ENCODE measurements at regions not wholly inside any gene's neighbourhood (a gene's known extent, or its start where the extent isn't known, plus 50 kb on each side); places are given as distances from the start of the nearest gene placed in this dataset.
A peak's percentile ranks its signal among the peaks of the same experiment; 100 is the strongest.

- H3K9me3 ChIP-seq (ENCODE audit: control insufficient read depth in 2 of 3, insufficient read depth in 1 of 3, low read length in 3 of 3) = no peaks in the 10 kb centered on the region
- H3K27ac ChIP-seq (ENCODE audit: low read depth in 2 of 2, low read length in 2 of 2) = no peak overlapping the region
- H3K4me1 ChIP-seq (ENCODE audit: control insufficient read depth in 2 of 3, insufficient read depth in 2 of 3, low read depth in 1 of 3, low read length in 3 of 3) = peaks cover 0 to 2% (median 0%) of the 10 kb centered on the region in 3 donors
- intact Hi-C loops (cut with DNase I) = no loop called here
- H3K36me3 ChIP-seq (ENCODE audit: control insufficient read depth in 2 of 3, insufficient read depth in 3 of 3, low read length in 3 of 3) = no peaks in the 10 kb centered on the region
- peak in 1 of 5 donors; percentile 23 for DNase-seq
- no peak overlapping the region for H3K9ac ChIP-seq (ENCODE audit: low read length in 3 of 3)
- no peak overlapping the region for H3K4me3 ChIP-seq (ENCODE audit: low read length in 3 of 3)
- TF ChIP-seq CTCF (IDR thresholded peaks at IDR 0.05; ENCODE audit: borderline replicate concordance, extremely low read depth, insufficient read depth) = no peak
- no peaks in the 10 kb centered on the region for H3K27me3 ChIP-seq (ENCODE audit: control insufficient read depth, insufficient read depth, low read length)
- FAIRE-seq = no peak
Observed at GRCh38 chr15:47506329-47507100, 210.8 kb upstream of the SEMA6D start.

GRCh38 chr15:47507221-47507985 is 209.9 kb upstream of the SEMA6D start:
- DNase-seq = no peak
- Histone ChIP-seq H3K4me3 (ENCODE audit: low read length in 3 of 3) (no peak overlapping the region), H3K9ac (ENCODE audit: low read length in 3 of 3) (no peak overlapping the region), H3K36me3 (ENCODE audit: control insufficient read depth in 2 of 3, insufficient read depth in 3 of 3, low read length in 3 of 3) (no peaks in the 10 kb centered on the region), H3K27ac (ENCODE audit: low read depth in 2 of 2, low read length in 2 of 2) (no peak overlapping the region), H3K27me3 (ENCODE audit: control insufficient read depth, insufficient read depth, low read length) (no peaks in the 10 kb centered on the region), H3K4me1 (ENCODE audit: control insufficient read depth in 2 of 3, insufficient read depth in 2 of 3, low read depth in 1 of 3, low read length in 3 of 3) (peaks cover 0 to 2% (median 0%) of the 10 kb centered on the region in 3 donors), H3K9me3 (ENCODE audit: control insufficient read depth in 2 of 3, insufficient read depth in 1 of 3, low read length in 3 of 3) (no peaks in the 10 kb centered on the region)
- no peak for TF ChIP-seq CTCF (IDR thresholded peaks at IDR 0.05; ENCODE audit: borderline replicate concordance, extremely low read depth, insufficient read depth)
- FAIRE-seq = no peak
- intact Hi-C loops (cut with DNase I) = no loop called here

- no peak for TF ChIP-seq CTCF (IDR thresholded peaks at IDR 0.05; ENCODE audit: borderline replicate concordance, extremely low read depth, insufficient read depth)
- H3K9me3 ChIP-seq (ENCODE audit: control insufficient read depth in 2 of 3, insufficient read depth in 1 of 3, low read length in 3 of 3) = no peaks in the 10 kb centered on the region
- H3K9ac ChIP-seq (ENCODE audit: low read length in 3 of 3) = no peak overlapping the region
- no peak overlapping the region for H3K27ac ChIP-seq (ENCODE audit: low read depth in 2 of 2, low read length in 2 of 2)
- H3K27me3 ChIP-seq (ENCODE audit: control insufficient read depth, insufficient read depth, low read length) = no peaks in the 10 kb centered on the region
- peak in 4 of 5 donors; percentile 38 to 74 (median 52) for DNase-seq
- no peak for FAIRE-seq
- intact Hi-C loops (cut with DNase I) = no loop called here
- H3K4me1 ChIP-seq (ENCODE audit: control insufficient read depth in 2 of 3, insufficient read depth in 2 of 3, low read depth in 1 of 3, low read length in 3 of 3) = no peaks in the 10 kb centered on the region
- no peak overlapping the region for H3K4me3 ChIP-seq (ENCODE audit: low read length in 3 of 3)
- no peaks in the 10 kb centered on the region for H3K36me3 ChIP-seq (ENCODE audit: control insufficient read depth in 2 of 3, insufficient read depth in 3 of 3, low read length in 3 of 3)
Observed at GRCh38 chr15:47511261-47511660, 206.0 kb upstream of the SEMA6D start.
